Esophagus mucosa (tissue), 1 donor: ENCODE measurements at regions not wholly inside any gene's neighbourhood (a gene's known extent, or its start where the extent isn't known, plus 50 kb on each side); places are given as distances from the start of the nearest gene placed in this dataset.

Experiments
- ATAC-seq: fragments of 200-7000 bp; cut with Tn5 transposase; one replicate; pipeline ENCODE4 v1.9.1; 2020
- donor health status: DM: yes; HTN: yes; CAD: no.

DNA sequence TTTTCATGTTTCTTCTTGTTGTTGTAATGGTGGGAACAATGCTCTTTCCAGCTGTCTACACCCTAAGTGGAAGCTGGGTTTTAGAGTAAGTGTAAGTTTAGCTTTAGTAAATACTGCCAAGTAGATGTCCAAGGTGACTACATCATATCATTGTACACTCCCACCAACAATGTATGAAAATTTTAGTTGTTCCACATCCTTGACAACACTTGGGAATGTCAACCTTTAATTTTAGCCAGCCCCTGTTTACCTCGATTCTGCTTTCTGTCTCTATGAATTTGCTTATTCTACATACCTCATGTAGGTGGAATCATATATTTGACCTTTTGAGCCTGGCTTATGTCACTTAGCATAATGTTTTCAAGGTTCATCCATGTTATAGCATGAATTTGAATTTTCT, 93.0 kb downstream of the MTPAP start:
- no peak for ATAC-seq

DNA sequence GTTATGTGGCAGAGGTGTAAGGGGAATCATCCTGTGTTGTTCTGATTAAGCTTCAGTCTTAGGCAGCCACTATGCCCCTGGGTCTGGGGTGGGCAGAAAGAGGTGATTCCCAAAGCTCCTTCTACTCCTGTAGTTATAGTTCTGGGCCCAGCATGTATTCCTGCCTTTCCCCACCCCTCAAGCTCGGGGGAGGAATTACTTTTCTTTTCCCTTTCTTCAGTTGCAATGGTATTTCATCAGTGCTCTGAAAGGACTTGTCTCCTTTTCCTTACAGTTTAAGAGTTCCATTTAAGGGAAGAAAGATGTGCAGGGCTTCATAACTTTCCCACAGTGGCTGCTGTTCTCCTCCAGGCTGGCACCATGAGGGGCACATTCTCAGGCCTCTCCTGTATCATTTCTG, 94.2 kb downstream of the MTPAP start:
- ATAC-seq: no peak

DNA sequence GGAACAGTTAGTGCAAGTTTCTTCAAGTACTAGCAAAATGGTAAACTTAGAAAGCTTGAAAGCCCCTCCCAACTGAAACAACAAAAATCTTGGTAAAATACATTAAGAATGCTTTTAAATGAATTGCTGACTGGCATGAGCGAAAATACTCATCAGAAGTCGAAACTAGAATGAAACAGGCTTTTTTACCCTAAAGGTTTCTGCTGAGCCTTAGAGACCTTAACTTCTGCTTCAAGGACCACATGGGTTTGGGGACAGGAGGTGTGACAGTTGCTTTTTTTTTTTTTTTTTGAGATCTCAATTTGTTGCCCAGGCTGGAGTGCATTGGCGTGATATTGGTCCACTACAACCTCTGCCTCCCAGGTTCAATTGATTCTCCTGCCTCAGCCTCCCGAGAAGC, 100.3 kb downstream of the MTPAP start:
- no peak for ATAC-seq

DNA sequence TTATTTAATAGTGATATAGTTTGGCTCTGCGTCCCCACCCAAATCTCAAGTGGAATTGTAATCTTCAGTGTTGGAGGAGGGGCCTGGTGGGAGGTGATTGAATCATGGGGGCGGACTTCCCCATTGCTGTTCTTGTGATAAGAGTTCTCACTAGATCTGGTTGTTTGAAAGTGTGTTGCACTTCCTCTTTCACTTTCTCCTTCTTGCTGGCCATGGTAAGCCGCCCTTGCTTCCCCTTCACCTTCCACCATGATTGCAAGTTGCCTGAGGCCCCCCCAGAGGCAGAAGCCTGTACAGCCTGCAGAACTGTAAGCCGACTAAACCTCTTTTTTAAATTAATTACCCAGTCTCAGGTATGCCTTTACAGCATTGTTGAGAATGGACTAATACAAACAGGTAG, 101.4 kb downstream of the MTPAP start:
- ATAC-seq: no peak

DNA sequence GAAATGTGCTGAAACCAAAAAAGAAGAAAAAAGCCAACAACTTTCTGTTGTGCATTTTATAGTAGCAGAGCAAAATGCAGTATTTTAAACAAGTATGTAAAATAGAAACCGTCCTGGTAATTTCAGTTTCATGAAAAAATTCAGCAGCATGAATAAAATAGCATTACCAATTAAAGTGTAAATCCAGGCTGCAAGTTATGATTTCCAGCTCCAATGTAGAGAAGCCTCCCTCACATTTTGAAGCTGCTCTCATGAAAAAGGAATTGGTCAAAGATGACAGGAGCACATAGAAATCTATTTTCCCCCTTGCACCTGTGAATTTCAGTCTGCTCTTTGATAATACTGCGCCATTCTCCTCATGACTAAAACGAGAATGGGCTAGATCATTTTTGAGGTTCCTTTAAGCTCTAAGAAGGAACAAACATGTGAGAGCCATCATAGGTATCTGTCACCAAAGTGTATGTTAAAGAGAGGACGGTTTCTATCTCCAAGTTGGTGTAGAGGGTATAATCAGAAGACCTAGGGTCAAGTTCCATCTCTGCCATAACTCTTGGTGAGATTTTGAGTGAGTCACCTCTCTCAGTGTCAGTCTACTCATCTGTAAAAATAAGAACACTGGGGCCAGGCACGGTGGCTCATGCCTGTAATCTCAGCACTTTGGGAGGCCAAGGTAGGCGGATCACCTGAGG, 107.5 kb downstream of the MTPAP start:
- no peak for ATAC-seq

DNA sequence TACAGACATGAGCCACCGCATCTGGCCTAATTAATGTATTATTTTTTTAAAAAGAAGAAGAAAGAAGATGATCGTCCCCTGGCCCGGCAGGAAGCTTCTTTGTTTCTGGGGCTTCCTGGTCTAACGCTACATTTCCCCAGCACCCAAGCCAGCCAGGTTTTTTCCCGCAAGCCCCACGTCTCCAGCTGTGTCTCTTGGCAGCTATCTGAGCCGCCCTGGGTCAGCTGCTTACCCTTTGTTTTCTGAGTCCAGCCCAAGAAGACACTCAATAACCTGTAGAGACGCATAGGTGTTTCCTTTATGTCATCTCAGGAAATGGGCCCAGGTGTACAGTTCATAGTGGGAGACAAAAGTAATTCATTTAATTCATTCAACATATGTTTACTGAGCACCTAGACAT, 110.2 kb downstream of the MTPAP start:
- no peak for ATAC-seq

DNA sequence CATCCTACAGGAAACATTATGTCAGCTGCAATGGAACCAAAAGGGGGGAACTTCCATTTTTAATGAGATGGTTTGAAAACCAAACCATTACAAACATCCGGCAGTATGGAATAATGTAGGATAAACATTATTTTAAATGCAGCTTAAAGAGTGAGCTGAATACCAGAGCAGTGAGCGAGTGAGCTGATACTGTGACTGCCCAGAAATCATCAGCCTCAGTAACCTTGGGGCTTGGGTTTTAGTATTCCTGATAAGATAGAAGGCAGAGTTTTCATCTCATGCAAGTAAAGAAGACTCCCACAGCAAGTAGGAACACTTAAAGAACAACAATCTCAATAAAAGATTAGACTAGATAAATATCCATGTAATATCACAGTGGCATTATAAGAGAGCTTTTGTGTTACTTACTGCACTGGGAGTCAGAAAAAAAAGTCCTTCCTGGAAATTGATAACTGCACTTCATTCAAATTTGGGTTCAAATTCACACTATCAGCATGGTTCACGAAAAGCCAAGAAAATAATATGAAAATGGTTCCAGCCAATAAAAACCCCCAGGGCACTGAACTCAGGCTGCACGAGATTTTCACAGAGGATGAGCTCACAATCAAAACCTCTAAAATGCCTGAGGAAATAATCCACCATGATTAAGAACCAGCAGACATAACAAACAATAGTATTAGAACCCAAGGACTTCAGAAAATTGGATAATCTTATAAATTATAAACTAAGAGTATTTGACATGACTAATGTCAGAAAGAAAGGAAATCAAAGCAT, 115.7 kb downstream of the MTPAP start:
- ATAC-seq: no peak

DNA sequence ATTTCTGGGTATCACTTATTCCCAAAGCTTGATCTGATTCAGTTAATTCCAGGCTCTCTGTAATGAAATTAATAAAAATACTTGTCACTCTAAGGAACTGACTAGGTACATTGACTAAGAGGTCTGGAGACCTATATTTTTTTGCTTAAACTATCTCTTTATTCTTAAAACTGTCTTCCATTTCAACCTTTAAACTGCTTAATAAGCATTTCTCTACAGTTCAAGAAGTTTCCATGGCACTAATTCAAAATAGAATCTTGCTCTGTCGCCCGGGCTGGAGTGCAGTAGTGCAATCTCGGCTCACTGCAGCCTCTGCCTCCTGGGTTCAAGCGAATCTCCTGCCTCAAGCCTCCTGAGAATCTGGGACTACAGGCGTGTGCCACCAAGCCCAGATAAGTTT, 117.4 kb downstream of the MTPAP start:
- ATAC-seq: no peak

DNA sequence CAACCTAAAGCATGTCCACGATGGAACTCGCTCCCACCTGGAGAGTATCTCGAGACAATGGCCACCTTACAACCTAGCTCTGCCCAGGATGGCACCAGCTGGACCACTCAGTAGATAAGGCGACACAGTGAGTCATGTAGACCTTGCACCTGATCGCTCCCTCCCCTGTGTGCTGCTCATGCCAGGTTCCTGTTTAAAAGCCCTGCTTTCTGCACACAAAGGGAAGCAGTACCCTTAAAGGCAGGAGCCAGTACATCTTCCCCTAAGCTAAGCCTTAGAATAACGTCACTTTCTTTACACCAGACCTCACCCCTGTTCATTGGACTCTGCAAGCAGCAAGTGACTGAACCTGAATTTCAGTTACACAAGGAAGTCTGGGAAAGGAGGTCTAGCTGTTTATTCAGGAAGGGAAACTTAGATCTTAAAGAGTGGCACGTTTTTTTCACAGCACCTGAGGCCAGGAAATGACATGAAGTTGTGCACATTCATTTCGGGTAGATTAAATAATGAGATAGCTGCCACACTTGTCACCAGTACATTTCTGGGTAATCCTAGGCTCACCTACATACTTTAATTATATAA, 117.9 kb downstream of the MTPAP start:
- no peak for ATAC-seq

DNA sequence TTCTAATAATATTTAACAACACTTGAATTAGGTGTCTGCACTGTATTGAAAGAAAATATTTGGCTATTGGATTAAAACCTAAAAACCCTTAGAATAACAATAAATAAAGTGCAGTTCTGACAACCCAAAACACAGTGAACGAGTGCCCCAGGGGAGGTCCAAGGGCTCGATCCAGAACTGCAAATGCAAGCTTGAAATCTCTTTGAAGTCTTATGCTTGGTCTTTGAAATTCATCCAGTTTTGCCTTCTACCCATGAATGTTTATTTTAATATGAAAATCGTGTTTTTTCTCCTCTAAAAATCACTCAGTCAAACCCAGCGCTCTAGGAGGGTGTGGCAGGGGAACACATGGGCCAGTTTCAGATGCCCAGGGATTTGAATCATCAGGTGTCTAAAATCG, 119.5 kb downstream of the MTPAP start:
- no peak for ATAC-seq

DNA sequence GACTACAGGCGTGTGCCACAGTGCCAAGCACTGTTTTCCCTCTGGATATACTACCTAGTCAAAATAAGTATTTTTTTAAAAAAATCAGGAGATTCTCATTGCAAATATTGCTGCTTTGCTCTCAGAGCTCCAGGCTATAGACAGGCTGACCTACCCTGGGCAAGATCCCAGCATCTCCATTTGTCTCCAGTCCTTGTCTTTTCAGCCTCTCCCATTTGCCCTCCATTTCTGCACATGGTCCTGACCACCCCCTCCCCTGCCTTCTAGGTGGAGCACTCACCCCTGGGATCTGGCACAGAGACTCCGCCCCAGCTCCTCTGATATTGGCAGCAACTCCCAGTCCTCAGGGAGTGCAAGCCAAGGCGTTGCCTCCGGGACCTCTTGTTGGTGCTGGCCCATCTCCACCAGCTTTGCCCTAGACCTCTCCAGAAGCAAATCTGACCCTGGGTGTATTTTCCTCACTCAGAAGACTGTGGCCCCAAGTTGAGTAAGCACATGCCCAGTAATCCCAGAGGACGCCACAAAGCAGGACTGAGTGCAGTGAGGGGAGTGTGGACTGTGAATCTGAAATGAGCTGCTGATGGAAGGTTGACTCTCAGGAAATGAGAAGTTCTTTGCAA, 120.6 kb downstream of the MTPAP start:
- no peak for ATAC-seq

DNA sequence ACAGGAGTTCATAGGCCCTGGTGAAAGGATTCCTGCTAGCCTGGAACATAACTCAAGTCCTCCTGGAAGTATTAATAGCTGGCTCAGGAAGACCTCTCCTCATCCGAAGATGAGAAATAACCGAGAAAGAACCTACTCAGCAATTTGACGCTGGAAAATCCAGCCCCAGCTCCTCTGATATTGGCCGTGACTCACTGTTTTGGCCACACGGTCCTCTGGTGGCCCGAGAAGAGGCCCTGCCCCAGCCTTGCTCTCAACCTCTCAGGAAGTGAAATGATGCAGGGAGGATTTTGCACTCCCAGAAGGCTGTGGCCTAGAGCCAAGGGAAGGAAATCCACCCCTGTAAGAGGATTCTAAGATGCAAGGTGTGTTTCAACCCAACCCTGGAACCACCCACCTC, 121.6 kb downstream of the MTPAP start:
- no peak for ATAC-seq

DNA sequence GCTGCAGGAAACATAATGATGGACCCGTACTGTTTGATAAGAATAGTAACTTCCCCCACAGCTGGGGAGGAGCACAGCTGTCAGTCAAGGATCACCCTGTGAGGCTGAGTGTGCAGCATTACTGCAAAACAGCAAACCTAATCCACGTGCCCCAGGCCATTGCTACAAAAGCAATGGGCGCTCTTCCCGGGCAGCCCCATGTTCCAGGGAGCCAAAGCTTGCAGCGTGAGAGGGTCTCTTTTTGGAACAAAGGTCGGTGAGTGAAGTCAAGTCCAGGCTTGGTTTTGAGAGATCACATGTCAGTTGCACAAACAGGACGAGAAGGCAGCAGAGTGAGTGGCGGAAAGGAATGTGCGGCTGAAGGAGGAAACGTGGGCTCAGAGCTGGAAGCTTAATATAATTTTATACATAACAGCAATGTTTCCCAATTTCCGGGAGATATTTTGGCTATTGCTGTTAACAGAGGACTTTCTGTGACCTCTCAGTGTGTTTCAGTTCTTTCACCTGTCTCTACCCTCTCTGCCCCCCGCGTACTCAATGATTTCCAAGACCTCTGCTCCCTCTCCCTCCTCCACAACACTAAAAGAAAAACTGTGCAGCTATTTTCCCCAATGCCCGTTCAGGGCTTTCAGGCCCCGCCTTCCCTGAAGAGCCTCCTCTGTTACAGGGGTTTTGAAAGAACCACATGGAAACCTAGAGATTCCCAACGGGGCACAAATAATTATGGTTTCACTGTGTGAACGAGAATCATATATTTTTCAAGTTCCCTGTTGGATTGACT, 128.9 kb downstream of the MTPAP start:
- ATAC-seq: peak; percentile 80

DNA sequence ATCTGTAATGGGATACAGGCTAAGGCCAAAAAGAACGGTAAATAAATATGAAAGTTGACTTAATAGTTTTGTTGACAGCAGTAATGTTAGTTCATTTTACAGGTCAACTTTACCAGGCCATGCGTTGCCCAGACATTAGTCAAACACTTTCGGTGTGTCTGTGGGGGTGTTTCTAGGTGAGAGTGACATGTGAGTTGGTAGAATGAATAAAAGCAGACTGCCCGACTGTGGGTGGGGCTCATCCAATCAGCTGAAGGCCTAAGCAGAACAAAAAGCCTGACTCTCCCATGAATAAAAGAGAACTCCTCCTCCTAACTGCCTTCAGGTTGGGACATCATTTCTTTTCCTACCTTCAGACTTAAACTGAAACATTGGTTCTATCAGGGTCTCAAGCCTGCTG, 132.3 kb downstream of the MTPAP start:
- no peak for ATAC-seq

DNA sequence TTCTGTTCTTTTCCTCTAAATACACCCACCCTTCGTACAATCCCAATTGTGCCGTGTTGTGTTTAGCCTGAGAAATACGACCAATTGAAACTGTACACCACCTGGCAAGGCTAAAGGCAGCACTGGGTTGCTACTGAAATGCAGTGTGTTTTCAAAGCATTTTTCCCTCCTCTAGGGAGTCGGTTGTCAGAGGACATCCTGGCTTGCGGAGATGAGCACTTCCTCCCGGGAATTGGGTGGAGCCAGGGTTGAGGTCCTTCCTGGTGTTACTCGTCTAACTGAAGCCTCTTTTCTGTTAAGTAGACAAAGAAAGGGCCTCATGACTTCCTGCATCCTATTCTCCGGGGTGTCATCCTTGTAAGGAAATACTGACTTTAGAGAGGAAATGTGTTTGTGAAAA, 133.5 kb downstream of the MTPAP start:
- no peak for ATAC-seq

DNA sequence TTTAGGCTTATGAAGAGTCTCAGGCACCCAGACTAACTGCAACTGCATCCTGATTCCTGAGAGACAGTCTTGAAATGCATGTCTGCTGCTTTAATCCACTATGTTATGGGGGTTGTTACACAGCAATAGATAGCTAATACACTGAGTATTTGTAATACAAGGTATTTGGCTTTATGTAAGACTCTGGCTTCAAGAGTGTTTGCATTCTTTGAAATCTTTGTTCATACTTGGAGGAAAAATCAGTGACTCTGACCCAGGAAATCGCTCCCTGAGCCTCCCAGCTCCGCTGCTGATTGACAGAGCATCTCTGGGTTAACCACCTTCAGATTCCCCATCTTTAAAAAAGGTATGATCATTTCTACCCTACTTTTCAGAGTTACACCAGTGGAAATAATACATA, 133.9 kb downstream of the MTPAP start:
- no peak for ATAC-seq

DNA sequence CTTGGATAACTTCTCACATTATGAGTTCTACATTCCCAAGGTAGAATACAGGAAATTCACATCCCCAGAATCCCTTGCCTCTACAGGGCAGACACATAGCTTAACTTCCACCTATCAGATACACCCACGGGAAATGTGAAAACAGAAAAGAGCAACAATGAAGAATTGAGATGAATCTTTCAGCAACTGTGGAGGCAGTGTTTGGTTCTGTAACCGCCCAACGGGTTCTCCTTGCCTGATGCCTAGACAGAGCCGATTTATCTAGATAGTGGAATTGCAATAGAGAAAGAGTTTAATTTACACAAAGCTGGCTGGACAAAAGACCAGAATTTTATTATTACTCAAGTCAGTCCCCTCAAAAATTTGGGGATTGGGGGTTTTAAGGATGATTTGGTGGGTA, 138.8 kb downstream of the MTPAP start:
- ATAC-seq: no peak

DNA sequence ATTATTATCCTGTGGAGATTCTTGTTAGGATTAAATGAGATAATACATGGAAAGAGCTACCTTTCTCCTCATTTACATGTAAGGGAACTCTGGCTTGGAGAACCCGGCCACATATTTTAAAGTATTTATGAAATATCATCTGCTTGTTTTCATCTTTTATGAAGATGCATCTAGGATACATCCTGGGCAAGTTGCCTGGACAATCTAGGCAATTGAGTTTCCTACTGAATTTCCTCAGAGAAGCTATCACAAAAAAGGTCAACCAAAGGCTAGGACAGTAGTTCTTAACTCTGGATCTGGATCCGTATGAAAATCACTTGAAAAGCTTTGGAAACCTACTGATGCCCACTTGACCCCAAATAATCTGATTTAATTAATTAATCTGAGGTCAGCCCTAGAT, 140.7 kb downstream of the MTPAP start:
- no peak for ATAC-seq

DNA sequence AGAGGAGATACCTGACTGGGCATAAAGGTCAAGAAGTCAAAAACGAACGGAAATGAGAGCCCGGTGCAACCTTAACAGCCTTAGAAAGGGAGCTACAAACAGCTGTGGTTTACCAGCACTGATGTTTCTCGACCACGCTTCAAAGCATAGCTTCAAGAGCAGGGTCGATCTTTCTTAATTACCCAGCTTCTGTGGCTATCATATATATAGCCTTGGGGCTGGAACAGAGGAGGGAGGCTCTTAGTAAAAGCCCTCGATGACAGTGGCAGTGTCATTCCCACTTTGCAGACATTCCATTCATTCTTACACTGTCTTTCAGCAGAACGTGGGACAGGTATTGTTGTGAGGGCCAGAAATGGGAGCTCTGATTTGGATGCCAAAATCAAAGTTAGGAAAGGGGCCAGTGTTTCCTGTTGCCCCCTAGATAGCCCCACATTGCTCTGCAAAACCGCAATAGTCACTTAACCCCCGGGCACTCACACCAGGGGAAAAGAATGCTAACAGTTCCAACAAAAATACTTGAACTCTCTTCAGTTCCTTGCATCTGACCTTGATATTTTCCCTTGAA, 141.5 kb downstream of the MTPAP start:
- no peak for ATAC-seq

DNA sequence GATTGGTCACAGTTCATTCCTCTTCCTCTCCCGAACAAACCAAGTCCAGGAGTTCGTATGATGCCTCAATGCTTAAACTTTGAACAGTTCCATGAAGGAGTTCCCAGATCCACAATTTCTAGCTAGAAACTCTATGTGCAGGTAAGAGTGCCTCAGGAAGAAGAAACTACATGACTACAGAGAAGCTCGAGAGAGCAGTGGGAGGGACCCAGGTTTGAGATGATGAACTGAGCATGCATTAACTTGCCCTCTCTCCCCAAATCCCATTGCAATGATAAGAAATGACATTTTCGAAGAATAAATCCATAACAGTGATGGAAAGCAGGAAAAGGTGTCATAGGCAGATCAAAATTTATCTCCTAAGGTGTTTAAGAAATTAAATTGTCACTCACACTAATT, 140.6 kb upstream of the JCAD start:
- no peak for ATAC-seq

DNA sequence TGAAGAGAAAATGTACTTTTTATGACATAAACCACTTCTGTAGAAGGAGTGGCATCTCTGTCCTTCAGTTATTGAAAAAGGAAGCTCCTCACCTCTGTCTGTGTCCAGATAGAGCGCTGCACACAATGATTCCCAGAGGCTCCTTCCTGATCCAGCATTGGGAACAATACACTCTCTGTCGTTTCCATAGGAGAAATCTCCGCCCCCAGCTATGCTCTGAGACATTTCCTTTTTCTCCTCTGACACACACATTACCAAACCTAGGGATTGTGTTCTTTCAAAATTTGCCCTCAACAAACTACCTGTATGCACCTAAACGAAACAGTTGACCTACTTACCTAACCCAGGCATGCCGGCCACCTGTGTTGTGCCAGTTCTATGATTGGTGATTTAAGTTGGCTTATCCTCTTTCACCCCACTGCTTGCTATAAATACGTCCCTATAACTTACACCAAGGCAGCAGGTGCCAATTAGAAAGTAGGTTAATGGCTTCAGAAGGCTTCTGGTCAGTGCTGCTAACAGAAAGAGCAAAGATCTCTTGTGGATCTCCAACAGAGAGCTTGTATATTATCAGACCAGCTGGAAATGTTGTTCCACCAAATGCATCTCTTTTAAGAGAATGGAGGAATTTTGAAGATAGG, 140.1 kb upstream of the JCAD start:
- no peak for ATAC-seq

DNA sequence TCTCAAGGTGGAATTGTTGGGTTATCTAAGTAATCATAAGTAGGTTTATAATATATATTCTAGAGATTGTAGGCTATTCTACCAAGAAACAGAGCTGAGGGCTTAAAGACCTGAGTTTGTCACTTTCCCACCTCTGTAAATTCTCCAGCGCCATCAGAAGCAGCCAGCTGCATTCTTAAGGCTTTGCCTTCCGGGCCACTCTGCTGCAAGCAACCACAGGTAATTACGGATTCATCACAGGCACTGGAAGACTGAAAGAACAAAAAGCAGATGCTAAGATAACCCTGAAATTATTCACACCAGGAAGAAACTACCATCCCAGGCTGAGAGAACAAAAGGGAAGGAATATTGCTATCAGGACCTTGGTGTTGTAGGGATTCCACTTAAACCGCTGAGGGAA, 137.8 kb upstream of the JCAD start:
- no peak for ATAC-seq
